Activated CD4-positive, alpha-beta memory T cell treated with anti-CD3 and anti-CD28 coated beads, Interleukin-2, amount 10 ng/mL, durations not matched to agents 7 days and 5 days (primary cell): ENCODE measurements at regions not wholly inside any gene's neighbourhood (a gene's known extent, or its start where the extent isn't known, plus 50 kb on each side); places are given as distances from the start of the nearest gene placed in this dataset.
"Not testable (repeated sequence)": the region's sequence is repeated elsewhere in the genome, so short reads cannot be mapped to it uniquely, and the experiment has no call there.

Source experiments
- CTCF ChIA-PET: fragments of 350-600 bp; sonication (Branson Sonifier 250); formaldehyde crosslinking; loops from one replicate; lab custom pipeline; 2021; ENCODE audit warnings: antibody characterized with exemption, inconsistent platforms; lab: Charles Lee
- POLR2A ChIA-PET: fragments of 350-600 bp; sonication (Branson Sonifier 250); formaldehyde crosslinking; loops from one replicate; lab custom pipeline; 2021; ENCODE audit warnings: antibody characterized with exemption; lab: Charles Lee
- DNase-seq: peaks from one replicate; pipeline ENCODE4 v3.0.0-alpha.2; 2020
- H3K27ac Mint-ChIP-seq: one replicate; pipeline ENCODE4 v1.8.0; 2021; ENCODE audit warnings: mild to moderate bottlenecking, mixed read lengths
- H3K27me3 Mint-ChIP-seq: one replicate; pipeline ENCODE4 v1.8.0; 2021; ENCODE audit warnings: mixed read lengths
- H3K36me3 Mint-ChIP-seq: one replicate; pipeline ENCODE4 v1.8.0; 2021; ENCODE audit warnings: low read depth, mixed read lengths
- H3K4me1 Mint-ChIP-seq: one replicate; pipeline ENCODE4 v1.8.0; 2021; ENCODE audit warnings: mixed read lengths
- H3K4me3 Mint-ChIP-seq: one replicate; pipeline ENCODE4 v1.8.0; 2021; ENCODE audit warnings: mild to moderate bottlenecking, mixed read lengths
- H3K9me3 Mint-ChIP-seq: one replicate; pipeline ENCODE4 v1.8.0; 2021; ENCODE audit warnings: mixed read lengths

DNA sequence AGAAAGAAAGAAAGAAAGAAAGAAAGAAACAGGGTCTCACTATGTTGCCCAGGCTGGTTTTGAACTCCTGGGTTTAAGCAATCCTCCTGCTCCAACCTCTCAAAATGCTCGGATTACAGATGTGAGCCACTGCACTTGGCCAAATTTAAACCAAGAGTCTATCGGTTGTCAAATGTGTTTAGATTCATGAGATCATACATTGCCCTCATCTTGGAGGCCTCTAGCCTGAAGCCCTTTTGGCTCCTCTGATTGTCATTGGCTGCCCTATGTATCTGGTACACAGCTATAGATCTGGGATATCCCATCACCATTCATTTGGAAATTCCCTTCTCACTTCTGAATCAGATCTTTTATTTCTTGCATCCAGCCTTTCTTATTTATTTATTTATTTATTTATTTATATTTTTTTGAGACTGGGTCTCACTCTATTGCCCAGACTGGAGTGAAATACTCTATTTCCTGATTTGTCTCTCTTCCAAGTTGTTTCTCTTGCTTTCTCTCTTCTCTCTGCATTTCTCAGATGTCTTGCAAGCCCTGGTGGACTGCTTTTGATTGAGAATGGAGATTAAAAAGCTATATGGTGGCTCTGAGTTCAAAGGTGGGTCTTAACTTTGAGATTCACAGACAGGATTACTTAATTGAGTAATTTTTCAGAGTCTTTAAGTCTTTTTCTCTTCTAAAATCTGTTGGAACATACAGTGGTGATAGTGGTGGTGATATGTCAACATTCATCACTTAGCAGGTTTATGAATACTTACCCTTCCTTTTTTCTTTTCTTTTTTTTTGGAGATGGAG lies 121.9 kb downstream of the GJA1 start:
- no peaks in the 10 kb centered on the region for H3K4me1 Mint-ChIP-seq
- ChIA-PET POLR2A (no interaction called here), CTCF (no interaction called here)
- no peaks in the 10 kb centered on the region for H3K36me3 Mint-ChIP-seq
- no peak for DNase-seq
- H3K9me3 Mint-ChIP-seq, result no peaks in the 10 kb centered on the region
- no peak overlapping the region for H3K27ac Mint-ChIP-seq
- no peaks in the 10 kb centered on the region for H3K27me3 Mint-ChIP-seq
- no peak overlapping the region for H3K4me3 Mint-ChIP-seq

GRCh38 chr6:121559611-121560269 lies 124.3 kb downstream of the GJA1 start:
- ChIA-PET CTCF (no interaction called here), POLR2A (no interaction called here)
- H3K27ac Mint-ChIP-seq, result no peak overlapping the region
- DNase-seq, result no peak
- peaks cover 12% of the 10 kb centered on the region for H3K9me3 Mint-ChIP-seq
- no peaks in the 10 kb centered on the region for H3K36me3 Mint-ChIP-seq
- no peaks in the 10 kb centered on the region for H3K4me1 Mint-ChIP-seq
- H3K4me3 Mint-ChIP-seq, result no peak overlapping the region
- no peaks in the 10 kb centered on the region for H3K27me3 Mint-ChIP-seq

- Mint-ChIP-seq H3K36me3 (no peaks in the 10 kb centered on the region), H3K9me3 (peaks cover 15% of the 10 kb centered on the region), H3K27ac (no peak overlapping the region), H3K27me3 (no peaks in the 10 kb centered on the region), H3K4me1 (no peaks in the 10 kb centered on the region), H3K4me3 (no peak overlapping the region)
- DNase-seq, result no peak
- POLR2A ChIA-PET, result no interaction called here
- CTCF ChIA-PET, result no interaction called here
Observed at GRCh38 chr6:121560476-121560875, 125.0 kb downstream of the GJA1 start.

DNA sequence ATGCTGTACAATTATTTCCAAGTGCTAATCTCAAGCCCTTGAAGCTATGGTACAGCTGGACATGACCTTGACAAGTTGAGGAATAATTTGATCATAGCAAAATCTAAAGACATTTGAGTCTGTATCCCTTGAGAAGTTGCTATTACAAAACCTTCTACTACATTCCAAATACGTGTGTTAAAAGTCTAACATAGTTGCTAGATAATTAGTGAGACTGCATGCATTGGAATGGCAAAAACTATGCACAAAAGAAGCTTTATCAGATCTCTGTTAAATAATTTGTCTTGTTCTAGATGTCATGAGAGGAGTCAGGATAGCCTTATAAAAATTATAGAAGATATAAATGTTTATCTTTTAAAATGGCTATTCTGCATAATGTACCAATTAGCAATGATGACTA lies 127.8 kb downstream of the GJA1 start:
- DNase-seq, result no peak
- Mint-ChIP-seq H3K27ac (no peak overlapping the region), H3K4me3 (no peak overlapping the region), H3K27me3 (no peaks in the 10 kb centered on the region), H3K9me3 (peaks cover 15% of the 10 kb centered on the region), H3K4me1 (no peaks in the 10 kb centered on the region), H3K36me3 (no peaks in the 10 kb centered on the region)
- CTCF ChIA-PET, result no interaction called here
- POLR2A ChIA-PET, result no interaction called here

GRCh38 chr6:121564529-121564928 lies 129.1 kb downstream of the GJA1 start:
- POLR2A ChIA-PET, H3K27me3 Mint-ChIP-seq: not testable (repeated sequence)

DNA sequence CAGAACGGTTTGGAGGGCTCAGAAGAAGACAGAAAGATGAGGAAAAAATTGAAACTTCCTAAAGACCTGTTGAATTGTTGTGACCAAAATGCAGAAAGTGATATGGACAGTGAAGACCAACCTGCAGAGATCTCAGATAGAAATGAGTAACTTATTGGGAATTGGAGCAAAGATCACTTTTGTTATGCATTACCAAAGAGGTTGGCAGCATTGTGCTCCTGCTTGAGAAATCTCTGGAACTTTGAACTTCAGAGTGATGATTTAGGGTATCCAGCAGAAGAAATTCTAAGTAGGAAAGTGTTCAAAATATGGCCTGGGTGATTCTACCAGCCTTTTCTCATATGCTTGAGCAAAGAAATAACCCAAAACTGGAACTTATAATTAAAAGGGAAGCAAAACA lies 136.0 kb downstream of the GJA1 start:
- ChIA-PET CTCF (no interaction called here), POLR2A (no interaction called here)
- H3K27me3 Mint-ChIP-seq, result no peaks in the 10 kb centered on the region
- H3K9me3 Mint-ChIP-seq, result no peaks in the 10 kb centered on the region
- H3K4me1 Mint-ChIP-seq, result no peaks in the 10 kb centered on the region
- H3K4me3 Mint-ChIP-seq, result no peak overlapping the region
- no peaks in the 10 kb centered on the region for H3K36me3 Mint-ChIP-seq
- DNase-seq, result no peak
- H3K27ac Mint-ChIP-seq, result no peak overlapping the region

More at GRCh38 chr6:121564529-121564928, 129.1 kb downstream of the GJA1 start:
- H3K27ac Mint-ChIP-seq, DNase-seq, H3K36me3 Mint-ChIP-seq, H3K4me1 Mint-ChIP-seq, CTCF ChIA-PET, H3K4me3 Mint-ChIP-seq: not testable (repeated sequence)
- H3K9me3 Mint-ChIP-seq, result peaks cover 15% of the 10 kb centered on the region

DNA sequence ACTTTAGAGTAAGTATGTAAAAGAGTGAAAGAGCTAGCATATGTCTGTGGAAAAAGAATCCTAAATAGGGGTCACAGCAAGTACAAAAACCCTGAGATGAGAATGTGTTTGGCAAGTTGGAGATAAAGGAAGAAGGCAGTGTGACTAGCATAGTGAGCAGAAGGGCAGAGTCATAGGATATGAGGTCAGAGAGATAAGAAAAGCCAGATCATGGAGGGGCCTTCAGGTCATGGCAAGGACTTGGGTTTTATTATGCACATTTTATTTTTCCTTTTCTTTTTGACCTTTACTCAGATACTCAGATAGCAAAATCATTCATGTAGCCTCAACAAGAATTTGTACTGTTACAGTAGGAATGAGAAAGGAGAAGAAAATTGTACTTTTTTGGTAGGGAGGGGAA lies 138.0 kb downstream of the GJA1 start:
- CTCF ChIA-PET, result no interaction called here

GRCh38 chr6:121578216-121578615 lies 142.8 kb downstream of the GJA1 start:
- Mint-ChIP-seq H3K27me3 (no peaks in the 10 kb centered on the region), H3K27ac (no peak overlapping the region), H3K9me3 (no peaks in the 10 kb centered on the region), H3K4me1 (no peaks in the 10 kb centered on the region), H3K36me3 (no peaks in the 10 kb centered on the region), H3K4me3 (no peak overlapping the region)
- POLR2A ChIA-PET, result no interaction called here
- no peak for DNase-seq
- CTCF ChIA-PET, result no interaction called here

More for the DNA sequence above, 138.0 kb downstream of the GJA1 start:
- DNase-seq, result no peak
- Mint-ChIP-seq H3K27ac (no peak overlapping the region), H3K4me1 (no peaks in the 10 kb centered on the region), H3K4me3 (no peak overlapping the region), H3K27me3 (no peaks in the 10 kb centered on the region), H3K36me3 (no peaks in the 10 kb centered on the region), H3K9me3 (no peaks in the 10 kb centered on the region)
- POLR2A ChIA-PET, result no interaction called here

GRCh38 chr6:121579478-121579877 lies 144.0 kb downstream of the GJA1 start:
- CTCF ChIA-PET, result interaction anchor here (0.7 kb wide), 1 partner anchor 1042 kb away, joined by 3 read pairs; no protein-coding TSS in a partner anchor
- DNase-seq, result no peak
- no peaks in the 10 kb centered on the region for H3K36me3 Mint-ChIP-seq
- H3K4me3 Mint-ChIP-seq, result no peak overlapping the region
- H3K9me3 Mint-ChIP-seq, result no peaks in the 10 kb centered on the region
- no peaks in the 10 kb centered on the region for H3K27me3 Mint-ChIP-seq
- no peak overlapping the region for H3K27ac Mint-ChIP-seq
- H3K4me1 Mint-ChIP-seq, result no peaks in the 10 kb centered on the region
- POLR2A ChIA-PET, result no interaction called here

GRCh38 chr6:121581327-121581726 lies 145.9 kb downstream of the GJA1 start:
- no peak overlapping the region for H3K27ac Mint-ChIP-seq

GRCh38 chr6:121582262-121582661 lies 146.8 kb downstream of the GJA1 start:
- Mint-ChIP-seq H3K36me3 (no peaks in the 10 kb centered on the region), H3K9me3 (no peaks in the 10 kb centered on the region), H3K4me1 (no peaks in the 10 kb centered on the region), H3K27me3 (no peaks in the 10 kb centered on the region), H3K27ac (no peak overlapping the region), H3K4me3 (no peak overlapping the region)
- POLR2A ChIA-PET, result no interaction called here
- no peak for DNase-seq
- CTCF ChIA-PET, result no interaction called here

More at GRCh38 chr6:121581327-121581726, 145.9 kb downstream of the GJA1 start:
- Mint-ChIP-seq H3K36me3 (no peaks in the 10 kb centered on the region), H3K4me1 (no peaks in the 10 kb centered on the region), H3K4me3 (no peak overlapping the region), H3K9me3 (no peaks in the 10 kb centered on the region), H3K27me3 (no peaks in the 10 kb centered on the region)
- DNase-seq, result no peak
- POLR2A ChIA-PET, result no interaction called here
- CTCF ChIA-PET, result no interaction called here

- H3K4me3 Mint-ChIP-seq, result no peak overlapping the region
- H3K4me1 Mint-ChIP-seq, result no peaks in the 10 kb centered on the region
- H3K9me3 Mint-ChIP-seq, result no peaks in the 10 kb centered on the region
- H3K36me3 Mint-ChIP-seq, result no peaks in the 10 kb centered on the region
- DNase-seq, result no peak
- no peak overlapping the region for H3K27ac Mint-ChIP-seq
- CTCF ChIA-PET, result no interaction called here
- POLR2A ChIA-PET, result no interaction called here
- no peaks in the 10 kb centered on the region for H3K27me3 Mint-ChIP-seq
Observed at GRCh38 chr6:121584586-121585369, 149.3 kb downstream of the GJA1 start.

DNA sequence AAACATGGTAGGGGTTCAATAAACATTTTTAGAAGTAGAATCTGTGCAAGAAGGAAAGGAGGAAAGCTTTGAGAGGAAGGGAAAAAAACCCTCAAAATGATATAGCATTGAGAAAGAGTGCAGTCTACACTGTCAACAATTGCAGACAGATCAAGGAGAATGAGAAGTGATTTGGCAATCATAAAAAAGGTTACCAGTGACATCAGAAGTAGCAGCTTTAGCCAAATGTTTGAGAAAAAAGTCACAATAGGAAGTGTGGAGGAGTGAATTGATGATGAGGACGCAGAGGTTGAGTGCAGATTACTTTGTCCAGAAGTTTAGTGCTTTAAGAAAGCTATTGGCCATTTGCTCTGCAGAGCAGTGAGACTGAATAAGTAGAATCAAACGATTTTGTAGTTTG lies 155.0 kb downstream of the GJA1 start:
- ChIA-PET POLR2A (no interaction called here), CTCF (no interaction called here)
- no peaks in the 10 kb centered on the region for H3K27me3 Mint-ChIP-seq
- no peak for DNase-seq
- no peak overlapping the region for H3K27ac Mint-ChIP-seq
- no peaks in the 10 kb centered on the region for H3K4me1 Mint-ChIP-seq
- no peak overlapping the region for H3K4me3 Mint-ChIP-seq
- H3K9me3 Mint-ChIP-seq, result no peaks in the 10 kb centered on the region
- H3K36me3 Mint-ChIP-seq, result no peaks in the 10 kb centered on the region
